ENCODE measurements at regions not wholly inside any gene's neighbourhood (a gene's known extent, or its start where the extent isn't known, plus 50 kb on each side); places are given as distances from the start of the nearest gene placed in this dataset.

DNA sequence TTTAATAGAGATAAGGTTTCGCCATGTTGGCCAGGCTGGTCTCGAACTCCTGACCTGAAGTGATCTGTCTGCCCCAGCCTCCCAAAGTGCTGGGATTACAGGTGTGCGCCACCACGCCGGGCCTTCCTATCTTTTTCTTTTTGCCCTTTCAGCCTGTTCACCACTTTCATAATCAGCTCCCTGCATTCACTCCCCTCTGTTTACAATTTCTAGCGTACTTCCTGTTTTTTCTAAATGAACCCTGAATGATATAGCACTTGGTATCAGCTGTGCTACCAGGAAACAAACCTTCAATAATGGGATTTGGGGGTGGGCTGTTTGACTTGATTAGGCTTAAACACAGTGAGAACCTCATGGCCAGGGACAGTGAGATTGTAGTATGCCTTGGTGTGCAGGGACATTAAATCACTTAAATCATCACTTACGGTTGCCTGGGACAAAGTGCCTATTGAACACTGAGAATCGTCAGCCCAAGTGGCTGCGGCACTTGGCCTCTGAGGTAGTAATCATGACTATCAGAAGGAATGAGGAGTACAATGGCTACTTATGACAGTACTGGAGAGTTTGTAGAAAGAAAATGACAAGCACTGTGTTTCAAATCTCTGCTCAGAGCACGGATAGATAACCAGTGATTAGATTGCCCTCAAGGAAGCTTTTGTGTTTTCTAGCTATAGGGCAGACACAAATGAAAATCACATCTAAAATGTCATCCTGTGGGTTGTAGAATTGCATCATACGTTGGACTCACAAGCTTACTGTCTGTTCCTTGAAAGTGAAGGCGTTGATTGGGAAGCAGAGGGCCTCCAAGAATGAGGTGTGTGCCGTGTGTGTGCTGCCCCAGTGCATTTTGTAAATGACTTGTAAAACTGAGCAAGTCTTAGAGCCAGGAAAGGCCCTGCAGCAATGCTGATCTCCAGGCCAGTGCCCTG lies 661.8 kb downstream of the MATN1 start:
- DNase-seq, result no peak

- DNase-seq, result no peak
Measured at GRCh38 chr1:30060738-30061137, 662.6 kb downstream of the MATN1 start.

GRCh38 chr1:30058970-30059369 lies 664.4 kb downstream of the MATN1 start:
- no peak for DNase-seq

DNA sequence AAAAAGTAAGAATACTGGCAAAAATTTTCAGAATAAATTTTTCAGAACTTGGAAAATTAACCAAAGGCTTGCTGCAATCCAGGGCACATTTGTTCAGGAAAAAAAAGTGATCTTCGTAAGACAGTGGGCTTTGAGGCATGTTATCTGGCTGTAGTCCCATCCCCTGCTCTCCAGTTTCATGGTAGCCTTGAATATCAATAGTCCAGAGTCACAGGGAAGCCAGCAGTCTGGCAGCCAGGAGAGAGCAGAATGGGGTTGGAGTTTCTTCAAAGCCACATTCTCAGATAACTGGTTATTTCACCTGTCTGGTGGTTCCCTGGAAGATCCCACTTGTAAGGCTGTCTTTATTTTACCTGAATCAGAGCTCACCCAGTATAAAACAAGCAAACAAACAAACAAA lies 669.3 kb downstream of the MATN1 start:
- DNase-seq, result no peak

DNA sequence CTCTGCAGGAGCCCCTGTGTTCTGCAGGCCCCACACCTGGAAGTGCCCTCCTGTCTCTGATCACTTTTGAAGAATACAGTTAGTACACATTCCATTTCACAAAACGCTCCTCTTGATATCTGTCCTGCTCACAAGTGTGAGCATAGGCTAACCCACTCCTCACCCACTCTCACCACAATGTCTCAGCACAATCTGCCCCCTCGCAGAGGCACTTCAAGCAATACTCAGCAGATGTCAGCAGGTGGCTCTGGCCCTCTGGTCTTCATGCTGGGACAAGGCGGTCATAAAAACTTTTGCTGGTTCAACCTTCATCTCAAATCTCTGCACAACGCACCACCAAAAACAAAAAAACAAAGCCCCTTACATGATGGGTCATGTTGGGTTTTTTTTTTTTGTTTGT lies 671.2 kb downstream of the MATN1 start:
- DNase-seq, result no peak

- DNase-seq, result no peak
Measured at GRCh38 chr1:30051777-30052176, 671.6 kb downstream of the MATN1 start.

GRCh38 chr1:30049748-30050296 lies 673.6 kb downstream of the MATN1 start:
- DNase-seq, result no peak

DNA sequence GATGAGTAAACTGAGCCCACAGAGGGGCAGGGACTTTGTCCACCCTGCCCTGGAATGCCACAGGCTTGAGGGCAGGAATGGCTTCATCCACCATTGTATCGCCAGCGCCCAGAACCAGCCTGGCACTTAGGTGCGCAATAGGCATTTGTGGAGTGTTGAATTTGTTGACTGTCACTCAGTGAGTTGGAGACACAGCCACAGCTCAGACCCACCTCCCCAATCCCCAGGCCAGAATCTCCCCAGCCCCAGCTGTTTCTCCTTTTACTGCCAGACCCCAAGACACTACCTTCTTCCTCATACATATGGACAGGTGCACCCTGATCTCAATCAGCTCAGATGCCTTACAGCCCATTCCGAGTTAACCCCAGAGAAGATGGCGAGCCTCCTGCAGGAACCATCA lies 674.5 kb downstream of the MATN1 start:
- no peak for DNase-seq

DNA sequence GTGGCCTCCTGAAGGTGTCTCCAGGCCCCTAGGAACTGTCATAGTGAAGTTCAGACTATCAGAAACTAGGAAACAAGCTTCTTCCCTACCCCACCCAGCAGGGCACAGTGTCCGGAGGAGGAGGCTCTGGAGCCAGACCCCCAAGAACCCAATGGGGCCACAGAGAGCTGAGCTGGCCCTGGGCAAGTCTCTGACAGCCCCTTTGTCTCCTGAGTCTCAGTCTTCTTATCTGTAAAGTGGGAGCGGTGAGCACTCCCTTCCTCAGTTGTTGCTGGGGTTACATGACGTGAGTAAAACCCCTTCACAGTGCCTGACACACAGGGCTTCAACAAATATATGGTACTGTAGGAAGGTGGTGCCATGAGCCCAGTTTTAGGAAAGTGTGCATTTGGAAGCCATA lies 675.8 kb downstream of the MATN1 start:
- DNase-seq, result no peak

GRCh38 chr1:30046751-30047150 lies 676.6 kb downstream of the MATN1 start:
- no peak for DNase-seq

- DNase-seq, result no peak
Measured at GRCh38 chr1:30045304-30046090, 677.9 kb downstream of the MATN1 start.

- no peak for DNase-seq
Measured at GRCh38 chr1:30044656-30045144, 678.7 kb downstream of the MATN1 start.

GRCh38 chr1:30043731-30044408 lies 679.5 kb downstream of the MATN1 start:
- DNase-seq, result no peak

- DNase-seq, result no peak
Measured at GRCh38 chr1:30043256-30043655, 680.1 kb downstream of the MATN1 start.

DNA sequence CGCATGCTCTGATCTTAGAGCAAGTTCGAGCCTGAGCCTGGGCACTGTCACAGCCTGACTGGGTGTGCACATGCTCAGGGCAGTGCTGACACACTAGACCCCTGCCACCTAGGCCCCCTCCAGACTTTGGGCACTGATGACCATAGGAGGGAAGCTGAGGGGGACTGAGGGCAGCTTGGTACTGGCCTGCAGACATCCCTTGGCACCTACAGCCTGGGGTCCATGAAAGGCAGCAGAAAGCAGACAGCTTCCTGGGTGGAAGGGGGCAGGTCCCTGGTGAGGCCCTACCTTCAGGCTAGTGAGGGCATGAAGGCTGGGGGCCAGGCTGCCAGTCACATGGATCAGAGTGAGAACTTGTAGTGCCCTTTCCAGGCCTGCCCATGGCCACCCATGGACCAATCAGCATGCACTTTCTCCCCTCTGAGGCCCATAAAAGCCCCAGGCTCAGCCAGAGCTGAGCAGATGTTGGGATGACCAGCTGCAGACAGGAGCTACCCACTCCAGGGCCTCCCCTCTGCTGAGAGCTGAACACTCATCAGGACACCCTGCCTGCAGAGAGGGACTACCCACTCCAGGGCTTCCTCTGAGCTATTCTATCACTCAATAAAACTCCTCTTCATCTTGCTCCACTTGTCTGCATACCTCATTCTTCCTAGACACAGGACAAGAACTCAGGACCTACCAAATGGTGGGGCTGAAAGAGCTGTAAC lies 680.8 kb downstream of the MATN1 start:
- no peak for DNase-seq

GRCh38 chr1:30041741-30042437 lies 681.5 kb downstream of the MATN1 start:
- no peak for DNase-seq

- DNase-seq, result no peak
Measured at GRCh38 chr1:30040081-30041019, 683.0 kb downstream of the MATN1 start.

DNA sequence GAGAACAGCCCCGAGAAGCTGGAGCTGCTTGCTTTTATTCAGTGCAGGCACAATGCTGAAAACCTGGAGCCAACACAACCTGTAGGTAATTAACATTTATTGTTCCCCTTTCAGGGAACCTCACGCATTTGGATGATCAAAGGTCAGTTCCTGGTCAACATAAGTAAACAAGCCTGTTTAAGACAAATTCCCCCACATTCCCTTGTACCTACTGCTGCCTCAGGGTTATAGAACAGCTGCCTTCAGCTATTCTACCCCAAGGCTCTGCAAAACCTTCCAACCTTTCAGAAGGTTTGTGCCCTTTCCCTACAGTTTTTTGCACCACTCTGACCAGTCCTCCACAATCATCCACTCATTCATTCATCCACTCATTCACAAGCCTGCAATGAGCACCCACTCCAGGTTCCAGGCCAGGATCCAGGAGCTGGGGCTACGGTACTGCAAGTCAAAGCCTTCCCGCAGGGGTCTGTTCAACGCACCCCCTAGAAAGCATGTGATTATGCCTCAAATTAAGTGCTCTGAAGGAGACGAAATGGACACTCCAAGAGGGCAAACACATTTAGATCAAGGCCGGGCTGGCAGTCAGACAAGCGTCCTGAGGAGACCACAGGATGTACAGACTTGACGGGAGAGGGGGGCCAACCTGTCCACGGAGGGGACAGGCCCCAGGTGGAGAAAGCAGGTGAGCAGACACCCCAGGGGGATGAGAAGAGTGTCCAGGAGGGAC lies 683.9 kb downstream of the MATN1 start:
- no peak for DNase-seq

DNA sequence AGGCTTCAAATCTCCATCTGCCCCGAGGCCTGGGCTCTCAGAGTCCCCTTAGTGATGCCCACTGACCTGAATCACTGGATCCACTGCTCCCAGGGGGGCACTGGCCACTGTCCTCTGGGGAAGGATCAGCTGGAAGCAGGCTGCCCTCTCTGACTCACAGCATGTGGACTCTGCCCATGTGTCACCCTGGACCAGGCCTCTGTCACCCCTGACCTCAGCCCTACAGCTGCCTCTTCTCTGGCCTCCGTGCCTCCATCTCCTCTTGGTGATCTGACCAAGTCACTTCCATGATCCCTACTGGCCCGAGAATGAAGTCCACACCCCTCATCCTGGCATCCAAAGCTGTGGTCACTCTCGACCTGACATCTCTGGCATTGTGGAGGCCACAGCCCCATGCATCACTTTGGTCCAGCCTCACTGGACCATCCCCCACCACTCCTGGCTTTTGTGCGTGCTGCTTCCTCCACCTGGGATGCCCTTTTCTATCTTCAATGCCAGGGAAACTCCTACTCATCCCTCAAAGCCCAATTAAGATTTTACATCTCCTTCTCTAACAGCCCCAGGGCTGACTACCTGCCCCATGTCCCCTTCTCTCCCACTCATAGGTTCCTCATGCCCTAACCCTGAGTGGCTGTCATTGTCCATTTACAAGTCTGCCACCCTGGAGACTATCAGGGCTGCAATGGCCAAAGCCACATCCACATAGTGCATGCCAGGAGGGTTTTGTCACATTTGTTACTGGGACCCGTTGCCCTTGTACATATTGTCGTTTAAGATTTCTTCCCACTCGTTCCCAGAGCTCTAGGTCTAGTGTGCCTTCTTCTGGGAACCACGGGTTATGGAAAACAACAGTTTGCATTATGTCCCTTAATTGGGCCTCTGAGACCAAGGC lies 685.0 kb downstream of the MATN1 start:
- DNase-seq, result no peak
